G401 (cell line): ENCODE measurements at regions not wholly inside any gene's neighbourhood (a gene's known extent, or its start where the extent isn't known, plus 50 kb on each side); places are given as distances from the start of the nearest gene placed in this dataset.
A peak's percentile ranks its signal among the peaks of the same experiment; 100 is the strongest.

Experiments used
- DNase-seq: peaks from one replicate; pipeline ENCODE4 v3.0.0-alpha.2; 2015; ENCODE audit warnings: low spot score
- in situ Hi-C: cut with HindIII; loops from 2 replicates; pipeline ENCODE4 v1.10.0; 2016; ENCODE audit warnings: low sequenced_read_pairs, mixed read lengths

- DNase-seq, result no peak
- in situ Hi-C loops, result no loop called here
Measured at GRCh38 chrY:15162211-15162610, 637.9 kb downstream of the NLGN4Y start.

- no peak for DNase-seq
- in situ Hi-C loops, result no loop called here
Measured at GRCh38 chrY:15179890-15180289, 655.6 kb downstream of the NLGN4Y start.

GRCh38 chrY:15229056-15229455 lies 704.7 kb downstream of the NLGN4Y start:
- in situ Hi-C loops, result no loop called here
- DNase-seq, result no peak

- in situ Hi-C loops, result no loop called here
Measured at GRCh38 chrY:15239596-15240132, 715.3 kb downstream of the NLGN4Y start.

GRCh38 chrY:15259286-15259685 lies 735.0 kb downstream of the NLGN4Y start:
- no peak for DNase-seq
- in situ Hi-C loops, result no loop called here

More at GRCh38 chrY:15239596-15240132, 715.3 kb downstream of the NLGN4Y start:
- no peak for DNase-seq

GRCh38 chrY:15286572-15286971 lies 762.2 kb downstream of the NLGN4Y start:
- no peak for DNase-seq
- in situ Hi-C loops, result no loop called here

- in situ Hi-C loops, result no loop called here
- no peak for DNase-seq
Measured at GRCh38 chrY:15289821-15290220, 765.5 kb downstream of the NLGN4Y start.

- no peak for DNase-seq
- in situ Hi-C loops, result no loop called here
Measured at GRCh38 chrY:15292881-15293280, 768.6 kb downstream of the NLGN4Y start.

GRCh38 chrY:15301879-15302278 lies 777.5 kb downstream of the NLGN4Y start:
- in situ Hi-C loops, result no loop called here
- no peak for DNase-seq

GRCh38 chrY:15312166-15312565 lies 787.8 kb downstream of the NLGN4Y start:
- in situ Hi-C loops, result no loop called here
- DNase-seq, result no peak

GRCh38 chrY:15324189-15324588 lies 799.9 kb downstream of the NLGN4Y start:
- no peak for DNase-seq
- in situ Hi-C loops, result no loop called here

- no peak for DNase-seq
- in situ Hi-C loops, result no loop called here
Measured at GRCh38 chrY:15325201-15325600, 800.9 kb downstream of the NLGN4Y start.

GRCh38 chrY:15326673-15327072 lies 802.3 kb downstream of the NLGN4Y start:
- in situ Hi-C loops, result no loop called here
- no peak for DNase-seq

GRCh38 chrY:15328848-15329247 lies 804.5 kb downstream of the NLGN4Y start:
- peak; percentile 40 for DNase-seq

GRCh38 chrY:15343522-15343921 lies 819.2 kb downstream of the NLGN4Y start:
- in situ Hi-C loops, result no loop called here
- no peak for DNase-seq

More at GRCh38 chrY:15328848-15329247, 804.5 kb downstream of the NLGN4Y start:
- in situ Hi-C loops, result no loop called here

GRCh38 chrY:15345471-15346155 lies 821.3 kb downstream of the NLGN4Y start:
- no peak for DNase-seq
- in situ Hi-C loops, result no loop called here

GRCh38 chrY:15349351-15349750 lies 825.0 kb downstream of the NLGN4Y start:
- in situ Hi-C loops, result no loop called here
- DNase-seq, result no peak

GRCh38 chrY:15355321-15355720 lies 831.0 kb downstream of the NLGN4Y start:
- in situ Hi-C loops, result no loop called here
- no peak for DNase-seq

GRCh38 chrY:15360471-15360870 lies 836.1 kb downstream of the NLGN4Y start:
- DNase-seq, result peak; percentile 1
- in situ Hi-C loops, result no loop called here

- DNase-seq, result no peak
- in situ Hi-C loops, result no loop called here
Measured at GRCh38 chrY:15364996-15365395, 840.7 kb downstream of the NLGN4Y start.

GRCh38 chrY:15368786-15369185 lies 844.5 kb downstream of the NLGN4Y start:
- DNase-seq, result no peak
- in situ Hi-C loops, result no loop called here
